NT2/D1 (cell line): ENCODE measurements at regions not wholly inside any gene's neighbourhood (a gene's known extent, or its start where the extent isn't known, plus 50 kb on each side); places are given as distances from the start of the nearest gene placed in this dataset.

Experiments used
- DNase-seq: peaks from one replicate; pipeline ENCODE4 v3.0.0-alpha.2; 2011; ENCODE audit warnings: low read depth, low spot score
- H3K27me3 ChIP-seq: 2 replicates; pipeline ENCODE4 v1.6.0; 2011; ENCODE audit warnings: mild to moderate bottlenecking; ENCODE audit not compliant: insufficient read length, insufficient read depth
- H3K36me3 ChIP-seq: 2 replicates; pipeline ENCODE4 v1.6.1; 2011; ENCODE audit warnings: mild to moderate bottlenecking, low read length, mixed read lengths; ENCODE audit not compliant: insufficient read depth, insufficient read length
- H3K4me1 ChIP-seq: 2 replicates; pipeline ENCODE4 v1.5.1; 2011; ENCODE audit not compliant: insufficient read depth, insufficient read length
- H3K4me3 ChIP-seq: 2 replicates; pipeline ENCODE4 v1.5.1; 2011; ENCODE audit warnings: low read depth; ENCODE audit not compliant: insufficient read length
- H3K9ac ChIP-seq: 2 replicates; pipeline ENCODE4 v1.6.0; 2011; ENCODE audit warnings: low read depth; ENCODE audit not compliant: insufficient read length
- H3K9me3 ChIP-seq: 2 replicates; pipeline ENCODE4 v1.5.1; 2011; ENCODE audit warnings: mild to moderate bottlenecking, low read length; ENCODE audit not compliant: insufficient read depth
- SUZ12 ChIP-seq: IDR thresholded peaks from 2 replicates; pipeline ENCODE4 v1.6.1; 2011; ENCODE audit not compliant: insufficient read length, insufficient read depth; ENCODE audit errors: extremely low read depth
- YY1 ChIP-seq: IDR thresholded peaks from 2 replicates; pipeline ENCODE4 v1.6.1; 2011; ENCODE audit not compliant: insufficient read length, insufficient read depth
- ZNF274 ChIP-seq: IDR thresholded peaks from 2 replicates; pipeline ENCODE4 v1.6.1; 2011; ENCODE audit warnings: mild to moderate bottlenecking, low read depth, low read length

- no peak for TF ChIP-seq ZNF274
- TF ChIP-seq SUZ12: no peak
- no peak for TF ChIP-seq YY1
- peak overlapping the region; percentile 46 for H3K9ac ChIP-seq
- H3K27me3 ChIP-seq: no peaks in the 10 kb centered on the region
- no peaks in the 10 kb centered on the region for H3K36me3 ChIP-seq
- peaks cover 24% of the 10 kb centered on the region for H3K4me1 ChIP-seq
- peak overlapping the region; percentile 16 for H3K4me3 ChIP-seq
- H3K9me3 ChIP-seq: peaks cover 4% of the 10 kb centered on the region; the same call in 1 of the 2 replicates
- no peak for DNase-seq
Measured at GRCh38 chr12:131218026-131218922, 264.6 kb downstream of the ADGRD1 start.

GRCh38 chr12:131218923-131219669 lies 265.4 kb downstream of the ADGRD1 start:
- peaks cover 29% of the 10 kb centered on the region for H3K4me1 ChIP-seq
- H3K36me3 ChIP-seq: no peaks in the 10 kb centered on the region
- TF ChIP-seq ZNF274 (no peak), YY1 (no peak), SUZ12 (no peak)
- peak overlapping the region; percentile 46 for H3K9ac ChIP-seq
- H3K4me3 ChIP-seq: peak overlapping the region; percentile 16
- H3K27me3 ChIP-seq: no peaks in the 10 kb centered on the region
- no peak for DNase-seq
- H3K9me3 ChIP-seq: no peaks in the 10 kb centered on the region

- DNase-seq: no peak
- Histone ChIP-seq H3K9ac (peak overlapping the region; percentile 5), H3K36me3 (no peaks in the 10 kb centered on the region), H3K4me1 (peaks cover 29% of the 10 kb centered on the region), H3K9me3 (no peaks in the 10 kb centered on the region), H3K4me3 (no peak overlapping the region), H3K27me3 (no peaks in the 10 kb centered on the region)
- TF ChIP-seq SUZ12 (no peak), ZNF274 (no peak), YY1 (no peak)
Measured at GRCh38 chr12:131219670-131220330, 266.1 kb downstream of the ADGRD1 start.

GRCh38 chr12:131220331-131220685 lies 266.6 kb downstream of the ADGRD1 start:
- Histone ChIP-seq H3K4me3 (no peak overlapping the region), H3K27me3 (no peaks in the 10 kb centered on the region), H3K4me1 (peaks cover 29% of the 10 kb centered on the region), H3K9me3 (no peaks in the 10 kb centered on the region), H3K36me3 (no peaks in the 10 kb centered on the region), H3K9ac (no peak overlapping the region)
- no peak for TF ChIP-seq ZNF274
- TF ChIP-seq SUZ12: no peak
- TF ChIP-seq YY1: no peak
- DNase-seq: no peak

GRCh38 chr12:131221061-131221956 lies 267.6 kb downstream of the ADGRD1 start:
- Histone ChIP-seq H3K4me1 (peaks cover 29% of the 10 kb centered on the region), H3K9ac (no peak overlapping the region), H3K4me3 (no peak overlapping the region), H3K9me3 (no peaks in the 10 kb centered on the region), H3K27me3 (no peaks in the 10 kb centered on the region), H3K36me3 (no peaks in the 10 kb centered on the region)
- no peak for TF ChIP-seq ZNF274
- no peak for TF ChIP-seq SUZ12
- no peak for TF ChIP-seq YY1
- DNase-seq: no peak

- Histone ChIP-seq H3K9ac (no peak overlapping the region), H3K27me3 (no peaks in the 10 kb centered on the region), H3K4me1 (peaks cover 29% of the 10 kb centered on the region), H3K36me3 (no peaks in the 10 kb centered on the region), H3K4me3 (no peak overlapping the region), H3K9me3 (no peaks in the 10 kb centered on the region)
- TF ChIP-seq ZNF274 (no peak), SUZ12 (no peak), YY1 (no peak)
- DNase-seq: no peak
Measured at GRCh38 chr12:131221957-131222328, 268.2 kb downstream of the ADGRD1 start.
